ENCODE measurements at regions not wholly inside any gene's neighbourhood (a gene's known extent, or its start where the extent isn't known, plus 50 kb on each side); places are given as distances from the start of the nearest gene placed in this dataset.

- no peak overlapping the region for H3K27ac Mint-ChIP-seq
- peaks cover 19% of the 10 kb centered on the region for H3K4me1 Mint-ChIP-seq (ENCODE audit: low read depth)
- H3K9me3 ChIP-seq (ENCODE audit: control insufficient read depth in 1 of 2, insufficient read depth in 1 of 2, low read length in 2 of 2) = no peaks in the 10 kb centered on the region
- no peaks in the 10 kb centered on the region for H3K4me1 ChIP-seq (ENCODE audit: insufficient read depth, low read length)
- no peak for TF ChIP-seq CTCF (IDR thresholded peaks at IDR 0.05)
- ChIA-PET POLR2A (no interaction called here), CTCF (no interaction called here)
- intact Hi-C loops (cut with DNase I, micrococcal nuclease) = no loop called here
- no peak overlapping the region for H3K4me3 ChIP-seq (ENCODE audit: low read length)
- no peak overlapping the region for H3K4me3 Mint-ChIP-seq
- DNase-seq (no peak), ATAC-seq (ENCODE audit: poor library complexity) (no peak)
- H3K36me3 Mint-ChIP-seq (ENCODE audit: low read depth) = no peaks in the 10 kb centered on the region
- no peaks in the 10 kb centered on the region for H3K36me3 ChIP-seq (ENCODE audit: insufficient read depth, low read length)
- no peaks in the 10 kb centered on the region for H3K27me3 ChIP-seq (ENCODE audit: control insufficient read depth in 1 of 2, insufficient read depth in 2 of 2, low read length in 2 of 2)
- H3K27me3 Mint-ChIP-seq = no peaks in the 10 kb centered on the region
- no peak overlapping the region for H3K27ac ChIP-seq (ENCODE audit: low read depth in 1 of 2, low read length in 2 of 2)
- no peaks in the 10 kb centered on the region for H3K9me3 Mint-ChIP-seq
These were observed 306.5 kb upstream of the GULP1 start for GRCh38 chr2:187985195-187985594.

- Mint-ChIP-seq H3K4me1 (ENCODE audit: low read depth) (peaks cover 23% of the 10 kb centered on the region), H3K36me3 (ENCODE audit: low read depth) (no peaks in the 10 kb centered on the region), H3K27ac (no peak overlapping the region), H3K9me3 (no peaks in the 10 kb centered on the region), H3K27me3 (no peaks in the 10 kb centered on the region), H3K4me3 (no peak overlapping the region)
- CTCF ChIA-PET = no interaction called here
- H3K4me1 ChIP-seq (ENCODE audit: insufficient read depth, low read length) = no peaks in the 10 kb centered on the region
- POLR2A ChIA-PET = no interaction called here
- DNase-seq (no peak), ATAC-seq (ENCODE audit: poor library complexity) (no peak)
- H3K27ac ChIP-seq (ENCODE audit: low read depth in 1 of 2, low read length in 2 of 2) = no peak overlapping the region
- no peak for TF ChIP-seq CTCF (IDR thresholded peaks at IDR 0.05)
- no peaks in the 10 kb centered on the region for H3K27me3 ChIP-seq (ENCODE audit: control insufficient read depth in 1 of 2, insufficient read depth in 2 of 2, low read length in 2 of 2)
- intact Hi-C loops (cut with DNase I, micrococcal nuclease) = no loop called here
- H3K9me3 ChIP-seq (ENCODE audit: control insufficient read depth in 1 of 2, insufficient read depth in 1 of 2, low read length in 2 of 2) = no peaks in the 10 kb centered on the region
- no peak overlapping the region for H3K4me3 ChIP-seq (ENCODE audit: low read length)
- no peaks in the 10 kb centered on the region for H3K36me3 ChIP-seq (ENCODE audit: insufficient read depth, low read length)
These were observed 305.8 kb upstream of the GULP1 start for GRCh38 chr2:187985923-187986322.

- Histone ChIP-seq H3K9me3 (ENCODE audit: control insufficient read depth in 1 of 2, insufficient read depth in 1 of 2, low read length in 2 of 2) (no peaks in the 10 kb centered on the region), H3K36me3 (ENCODE audit: insufficient read depth, low read length) (no peaks in the 10 kb centered on the region), H3K27ac (ENCODE audit: low read depth in 1 of 2, low read length in 2 of 2) (no peak overlapping the region), H3K4me3 (ENCODE audit: low read length) (no peak overlapping the region), H3K4me1 (ENCODE audit: insufficient read depth, low read length) (no peaks in the 10 kb centered on the region), H3K27me3 (ENCODE audit: control insufficient read depth in 1 of 2, insufficient read depth in 2 of 2, low read length in 2 of 2) (no peaks in the 10 kb centered on the region)
- TF ChIP-seq CTCF (IDR thresholded peaks at IDR 0.05) = no peak
- intact Hi-C loops (cut with DNase I, micrococcal nuclease) = no loop called here
- POLR2A ChIA-PET = no interaction called here
- no peaks in the 10 kb centered on the region for H3K9me3 Mint-ChIP-seq
- no peak overlapping the region for H3K27ac Mint-ChIP-seq
- DNase-seq (no peak), ATAC-seq (ENCODE audit: poor library complexity) (no peak)
- peaks cover 23% of the 10 kb centered on the region for H3K4me1 Mint-ChIP-seq (ENCODE audit: low read depth)
- CTCF ChIA-PET = no interaction called here
- no peaks in the 10 kb centered on the region for H3K36me3 Mint-ChIP-seq (ENCODE audit: low read depth)
- H3K4me3 Mint-ChIP-seq = no peak overlapping the region
- H3K27me3 Mint-ChIP-seq = no peaks in the 10 kb centered on the region
These were observed 305.1 kb upstream of the GULP1 start for GRCh38 chr2:187986390-187987105.

Data from CD4-positive, alpha-beta T cell (primary cell).